ENCODE measurements at regions not wholly inside any gene's neighbourhood (a gene's known extent, or its start where the extent isn't known, plus 50 kb on each side); places are given as distances from the start of the nearest gene placed in this dataset.

DNA sequence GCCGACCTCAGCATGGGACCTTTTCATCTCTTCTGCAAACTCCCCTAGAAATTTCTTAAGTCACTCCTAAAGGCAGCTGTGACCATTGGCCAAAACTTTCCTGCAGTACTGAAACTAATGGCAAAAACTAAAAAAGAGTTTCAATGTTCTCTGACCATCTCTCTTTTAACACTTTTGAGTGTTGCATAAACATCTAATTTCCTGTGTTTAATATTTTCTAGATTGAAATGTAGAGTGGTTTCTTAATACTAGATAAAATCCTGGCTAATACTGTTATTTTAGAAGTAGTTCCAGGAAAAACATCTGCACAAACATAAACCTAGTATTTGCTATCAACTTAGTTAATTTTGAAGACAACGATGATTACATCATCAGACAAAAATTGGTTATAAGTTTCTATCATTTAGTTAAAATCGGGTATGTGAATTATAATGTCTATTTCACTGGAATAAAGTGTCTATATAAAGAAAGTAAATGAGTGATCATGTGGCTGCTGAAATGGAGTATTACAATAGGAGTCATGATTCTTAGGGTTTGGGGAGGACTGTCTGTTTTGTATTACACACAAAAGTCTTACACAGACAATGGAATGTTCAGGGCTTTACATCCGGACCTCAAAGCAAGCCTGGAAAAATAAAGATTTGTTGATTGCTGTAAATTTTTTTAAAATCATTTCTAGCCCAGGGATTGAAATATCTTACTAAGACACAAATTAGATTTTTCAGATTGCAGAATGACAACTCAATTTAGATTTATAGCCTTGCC lies 1323.4 kb downstream of the C4orf33 start:
- no peak for TF ChIP-seq ZNF274 (IDR thresholded peaks at IDR 0.05; ENCODE audit: low read depth, low read length)
- TF ChIP-seq SUZ12 (IDR thresholded peaks at IDR 0.05; ENCODE audit: extremely low read depth, insufficient read depth, insufficient read length): no peak
